HG03064 (cell line): ENCODE measurements at regions not wholly inside any gene's neighbourhood (a gene's known extent, or its start where the extent isn't known, plus 50 kb on each side); places are given as distances from the start of the nearest gene placed in this dataset.
"Not testable (repeated sequence)": the region's sequence is repeated elsewhere in the genome, so short reads cannot be mapped to it uniquely, and the experiment has no call there.

Source experiments
- ATAC-seq: cut with Tn5 transposase; IDR thresholded peaks from one replicate; pipeline ENCODE4 v1.9.1; 2021; ENCODE audit warnings: low read depth; ENCODE audit not compliant: unreplicated experiment

GRCh38 chr22:25504017-25504416, 60.5 kb upstream of the GRK3 start:
- not testable (repeated sequence) for ATAC-seq

- ATAC-seq: no peak
These were observed 56.3 kb upstream of the GRK3 start for GRCh38 chr22:25508161-25508560.

GRCh38 chr22:25508761-25509321, 55.6 kb upstream of the GRK3 start:
- ATAC-seq: no peak

- ATAC-seq: no peak
These were observed 55.1 kb upstream of the GRK3 start for GRCh38 chr22:25509374-25509791.

GRCh38 chr22:25510876-25511275, 53.6 kb upstream of the GRK3 start:
- ATAC-seq: no peak

GRCh38 chr22:25511725-25512124, 52.8 kb upstream of the GRK3 start:
- ATAC-seq: no peak

GRCh38 chr22:25514436-25515180, 49.9 kb upstream of the GRK3 start:
- no peak for ATAC-seq
